DND-41 (cell line): ENCODE measurements at regions not wholly inside any gene's neighbourhood (a gene's known extent, or its start where the extent isn't known, plus 50 kb on each side); places are given as distances from the start of the nearest gene placed in this dataset.

Source experiments
- CTCF ChIP-seq: IDR thresholded peaks from 2 replicates; pipeline ENCODE4 v1.5.1; 2012; ENCODE audit warnings: borderline replicate concordance, low read length, moderate library complexity, mild to moderate bottlenecking; ENCODE audit not compliant: poor library complexity, severe bottlenecking; ENCODE audit errors: extremely low read depth
- EZH2 ChIP-seq: IDR thresholded peaks from 3 replicates; pipeline ENCODE4 v1.6.1; 2012; ENCODE audit warnings: borderline replicate concordance, low read depth, mild to moderate bottlenecking, moderate library complexity, low read length, inconsistent platforms; ENCODE audit not compliant: severe bottlenecking

- no peak for TF ChIP-seq EZH2
- TF ChIP-seq CTCF = no peak
Observed at GRCh38 chr9:86460216-86461002, 106.2 kb upstream of the TUT7 start.
